AG04449 (cell line): ENCODE measurements at regions not wholly inside any gene's neighbourhood (a gene's known extent, or its start where the extent isn't known, plus 50 kb on each side); places are given as distances from the start of the nearest gene placed in this dataset.

Experiments used
- CTCF ChIA-PET: fragments of 350-600 bp; formaldehyde crosslinking; extraction: SDS; loops from one replicate; lab custom pipeline; 2021; ENCODE audit warnings: antibody characterized with exemption; lab: Yijun Ruan, JAX
- POLR2A ChIA-PET: fragments of 400-600, 350-600 bp; formaldehyde crosslinking; extraction: SDS; loops from one replicate; lab custom pipeline; 2020; ENCODE audit warnings: antibody characterized with exemption, inconsistent platforms; lab: Yijun Ruan, JAX
- DNase-seq: peaks from one replicate; pipeline ENCODE4 v3.0.0-alpha.2; 2010; ENCODE audit warnings: low read depth, low spot score
- H3K4me3 ChIP-seq: 2 replicates; pipeline ENCODE4 v1.5.1; 2011; ENCODE audit warnings: low read depth, mild to moderate bottlenecking, control low read depth, low read length
- CTCF ChIP-seq: IDR thresholded peaks from one replicate; pipeline ENCODE4 v1.5.1; 2011; ENCODE audit warnings: mild to moderate bottlenecking, moderate library complexity, low read length, control low read depth, inconsistent platforms; ENCODE audit not compliant: insufficient read depth; ENCODE audit errors: missing control alignments

GRCh38 chr1:213887842-213888241, 99.9 kb upstream of the PROX1 start:
- DNase-seq = no peak
- no peak overlapping the region for H3K4me3 ChIP-seq
- CTCF ChIA-PET = no interaction called here
- no peak for TF ChIP-seq CTCF
- POLR2A ChIA-PET = no interaction called here

DNA sequence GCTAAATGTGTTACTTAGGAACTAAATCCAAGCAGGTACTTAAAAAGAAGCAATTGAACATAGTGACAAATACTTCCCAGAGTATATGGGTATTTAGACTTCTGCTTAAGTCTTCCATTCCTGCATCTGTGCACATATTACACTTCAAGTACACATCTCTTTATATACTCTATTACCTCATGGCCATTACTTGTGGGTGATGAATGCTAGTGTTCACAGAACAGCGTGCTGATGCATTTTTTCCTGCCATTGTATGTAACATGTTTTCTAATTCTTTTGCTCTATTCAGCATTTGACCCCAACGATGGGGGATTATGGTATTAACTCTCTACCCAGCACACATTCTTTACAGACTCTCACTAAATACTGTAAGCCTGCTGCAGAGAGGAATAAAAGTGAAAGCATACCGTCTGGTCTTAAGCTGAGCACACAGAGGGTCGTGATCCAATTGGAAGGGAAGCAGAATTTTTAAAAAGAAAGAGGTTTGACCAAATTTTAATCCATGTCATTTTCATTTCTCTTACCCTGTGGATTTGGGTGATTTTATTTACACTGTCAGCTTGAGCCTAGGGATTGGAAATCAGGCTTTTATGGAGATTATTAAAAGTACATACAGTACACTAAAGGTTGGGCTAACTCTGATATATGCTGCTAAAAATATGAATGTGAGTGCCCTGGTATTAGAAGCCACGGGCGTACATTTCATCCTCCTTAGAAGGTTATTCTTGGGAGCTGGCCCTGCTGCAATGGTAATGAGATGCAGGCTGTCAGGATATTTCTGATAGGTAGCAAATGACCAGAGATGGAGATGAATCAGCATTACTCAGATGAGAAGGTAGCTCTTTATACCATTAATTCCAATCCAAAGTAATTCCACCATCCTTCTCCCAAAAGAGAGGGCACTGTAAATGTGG, 95.5 kb upstream of the PROX1 start:
- H3K4me3 ChIP-seq = no peak overlapping the region
- ChIA-PET POLR2A (no interaction called here), CTCF (no interaction called here)
- DNase-seq = no peak
- no peak for TF ChIP-seq CTCF

DNA sequence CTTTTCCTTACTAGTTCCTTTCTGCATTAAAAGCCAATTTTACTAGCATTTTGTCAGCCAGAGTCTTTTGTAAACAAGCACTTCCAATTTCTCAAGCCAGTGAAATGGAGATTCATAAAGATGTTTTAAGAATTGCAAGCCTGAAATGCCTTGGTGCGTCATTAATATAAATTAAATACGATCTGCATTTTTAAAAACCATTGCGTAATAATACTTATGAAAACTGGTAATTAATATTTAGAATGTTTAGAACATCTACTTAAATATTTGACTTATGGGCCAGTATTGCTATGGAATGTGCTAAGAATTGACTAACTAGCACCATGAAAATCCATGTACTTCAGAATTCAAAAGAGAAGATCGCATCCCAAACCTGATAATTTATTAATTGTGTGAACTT, 89.1 kb upstream of the PROX1 start:
- DNase-seq = no peak
- TF ChIP-seq CTCF = no peak
- ChIA-PET CTCF (no interaction called here), POLR2A (no interaction called here)
- no peak overlapping the region for H3K4me3 ChIP-seq

DNA sequence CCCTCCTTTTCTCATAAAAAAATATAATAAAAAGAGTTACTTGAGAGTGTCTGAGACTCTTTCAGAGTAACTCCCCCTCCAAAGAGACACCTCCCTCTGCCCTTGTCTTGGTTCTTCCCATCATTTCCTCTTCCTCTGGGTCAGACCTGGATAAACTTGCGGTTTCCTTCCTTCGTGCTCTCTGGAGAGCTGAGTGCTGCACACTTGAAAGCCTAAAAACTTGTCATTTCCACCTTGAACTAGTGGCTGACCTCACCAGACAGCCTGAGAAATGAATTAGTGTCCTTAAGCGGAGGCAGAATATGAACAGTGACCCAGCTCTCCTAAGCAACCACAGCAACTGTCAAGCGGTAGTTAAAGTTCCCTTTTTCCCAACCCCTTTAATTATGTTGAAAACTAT, 88.4 kb upstream of the PROX1 start:
- POLR2A ChIA-PET = no interaction called here
- DNase-seq = no peak
- CTCF ChIA-PET = no interaction called here
- H3K4me3 ChIP-seq = no peak overlapping the region
- TF ChIP-seq CTCF = no peak

- no peak for DNase-seq
- no peak overlapping the region for H3K4me3 ChIP-seq
- TF ChIP-seq CTCF = no peak
- ChIA-PET CTCF (no interaction called here), POLR2A (no interaction called here)
These were observed 82.4 kb upstream of the PROX1 start for GRCh38 chr1:213905344-213905743.

DNA sequence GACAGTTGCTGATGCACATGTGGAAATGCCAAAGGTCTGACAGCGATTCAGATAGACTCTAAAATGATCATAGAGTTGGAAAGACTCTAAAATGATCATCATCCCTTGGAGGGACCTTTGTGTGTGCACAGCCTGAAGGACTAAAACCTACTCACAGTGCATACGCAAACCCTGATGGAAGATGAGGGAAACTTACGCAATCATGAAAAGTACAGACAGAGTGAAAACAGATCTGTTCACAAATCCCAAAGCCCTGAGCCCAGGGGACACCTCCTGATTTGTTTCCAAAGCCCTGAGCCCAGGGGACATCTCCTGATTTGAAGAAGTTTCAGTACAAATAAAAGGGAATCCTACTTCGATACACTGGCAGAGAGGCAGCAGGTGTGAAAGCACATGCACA, 79.3 kb upstream of the PROX1 start:
- CTCF ChIA-PET = no interaction called here

More for the DNA sequence above, 79.3 kb upstream of the PROX1 start:
- POLR2A ChIA-PET = no interaction called here
- no peak for TF ChIP-seq CTCF
- DNase-seq = no peak
- no peak overlapping the region for H3K4me3 ChIP-seq
